Endothelial cell of umbilical vein (primary cell): ENCODE measurements at regions not wholly inside any gene's neighbourhood (a gene's known extent, or its start where the extent isn't known, plus 50 kb on each side); places are given as distances from the start of the nearest gene placed in this dataset.

Source experiments
- BruUV-seq: library from RNA; stranded (reverse); fragments of 400-500 nt; replicated peaks from 2 replicates; lab custom pipeline; 2021; lab: Mats Ljungman, UMichigan
- CTCF ChIA-PET: fragments of 300-600, 350-600 bp; sonication (Branson Sonifier 250); formaldehyde crosslinking; loops from one replicate; lab custom pipeline; 2021; ENCODE audit warnings: antibody characterized with exemption, inconsistent platforms; lab: Charles Lee
- POLR2A ChIA-PET: fragments of 300-600, 350-600 bp; sonication (Branson Sonifier 250); formaldehyde crosslinking; loops from one replicate; lab custom pipeline; 2021; ENCODE audit warnings: antibody characterized with exemption, inconsistent platforms; lab: Charles Lee
- DNase-seq: peaks from one replicate; pipeline ENCODE4 v3.0.0-alpha.2; 2011; ENCODE audit warnings: low read depth, low spot score
- FAIRE-seq: peaks from 2 replicates; lab custom pipeline; 2011; peaks lifted over from hg19 to GRCh38; lab: Jason Lieb, UNC
- H2AFZ ChIP-seq: 2 replicates; pipeline ENCODE4 v1.6.0; 2012; ENCODE audit warnings: low read depth, low read length, control low read depth, inconsistent platforms
- H3K27ac ChIP-seq: 2 replicates; pipeline ENCODE4 v1.5.1; 2011; ENCODE audit warnings: low read depth, mild to moderate bottlenecking, control low read depth, low read length, moderate library complexity; ENCODE audit not compliant: insufficient read depth
- H3K27me3 ChIP-seq, 2 experiments: 2 replicates each; pipeline versions ENCODE4 v1.6.0 to v1.6.1; 2011; ENCODE audit warnings: low read length in 2 of 2, mixed read lengths in 1 of 2; ENCODE audit not compliant: control insufficient read depth in 2 of 2, insufficient read depth in 2 of 2
- H3K36me3 ChIP-seq, 2 experiments: 2 replicates in 1 of 2; 3 replicates in 1 of 2; pipeline ENCODE4 v1.5.1; 2011; ENCODE audit warnings: low read length in 2 of 2, mild to moderate bottlenecking in 1 of 2, moderate library complexity in 1 of 2; ENCODE audit not compliant: control insufficient read depth in 2 of 2, insufficient read depth in 2 of 2; ENCODE audit errors: extremely low read depth in 1 of 2
- H3K4me1 ChIP-seq: 3 replicates; pipeline ENCODE4 v1.5.1; 2011; ENCODE audit warnings: mild to moderate bottlenecking, low read length; ENCODE audit not compliant: control insufficient read depth, insufficient read depth; ENCODE audit errors: extremely low read depth
- H3K4me2 ChIP-seq: 2 replicates; pipeline ENCODE4 v1.6.1; 2011; ENCODE audit warnings: low read length, control low read depth, mixed read lengths; ENCODE audit not compliant: insufficient read depth
- H3K4me3 ChIP-seq, 3 experiments: fragments of 200-600 bp in 1 of 3; sonication (generic), shearing (Covaris generic) in 1 of 3; replicated peaks in 1 of 3; 2 replicates each; pipeline ENCODE4 v1.5.1; 2011 to 2016; ENCODE audit warnings: control low read depth in 3 of 3, low read length in 3 of 3, mild to moderate bottlenecking in 2 of 3, inconsistent platforms in 1 of 3, low read depth in 1 of 3, moderate library complexity in 1 of 3; ENCODE audit not compliant: insufficient read depth in 1 of 3
- H3K79me2 ChIP-seq: 2 replicates; pipeline ENCODE4 v1.6.0; 2012; ENCODE audit warnings: low read length, inconsistent platforms; ENCODE audit not compliant: control insufficient read depth, insufficient read depth
- H3K9ac ChIP-seq: replicated peaks from 2 replicates; pipeline ENCODE3; 2011; ENCODE audit warnings: low read length, control low read depth; ENCODE audit not compliant: insufficient read depth; ENCODE audit errors: extremely low read depth
- H3K9me1 ChIP-seq: replicated peaks from 3 replicates; pipeline ENCODE4 v1.6.0; 2011; ENCODE audit warnings: mild to moderate bottlenecking, low read length; ENCODE audit not compliant: control insufficient read depth, insufficient read depth; ENCODE audit errors: extremely low read depth
- H3K9me3 ChIP-seq: replicated peaks from 2 replicates; pipeline ENCODE4 v1.5.1; 2012; ENCODE audit warnings: low read length, inconsistent platforms; ENCODE audit not compliant: control insufficient read depth, insufficient read depth
- H4K20me1 ChIP-seq: replicated peaks from 2 replicates; pipeline ENCODE3; 2011; ENCODE audit warnings: mild to moderate bottlenecking, low read length; ENCODE audit not compliant: control insufficient read depth, insufficient read depth; ENCODE audit errors: extremely low read depth
- EZH2 ChIP-seq: IDR thresholded peaks from 2 replicates; pipeline ENCODE4 v1.6.1; 2012; ENCODE audit warnings: borderline replicate concordance, low read depth, mild to moderate bottlenecking, moderate library complexity, low read length, inconsistent platforms; ENCODE audit not compliant: severe bottlenecking
- FOS ChIP-seq: IDR thresholded peaks from 2 replicates; pipeline ENCODE4 v1.6.1; 2011; ENCODE audit warnings: mild to moderate bottlenecking, low read length, moderate library complexity, borderline replicate concordance; ENCODE audit not compliant: insufficient read depth
- GATA2 ChIP-seq: IDR thresholded peaks from 2 replicates; pipeline ENCODE4 v1.7.0; 2011; ENCODE audit warnings: low read depth, mild to moderate bottlenecking, moderate library complexity, mixed read lengths, low read length; ENCODE audit not compliant: insufficient read length, insufficient read depth
- JUN ChIP-seq: IDR thresholded peaks from 2 replicates; pipeline ENCODE4 v1.6.1; 2011; ENCODE audit warnings: borderline replicate concordance, low read depth; ENCODE audit not compliant: insufficient read length, insufficient read depth
- MAX ChIP-seq: IDR thresholded peaks from 2 replicates; pipeline ENCODE4 v1.6.1; 2011; ENCODE audit not compliant: insufficient read depth, insufficient read length
- MYC ChIP-seq: IDR thresholded peaks from one replicate; pipeline ENCODE4 v1.6.1; 2011; ENCODE audit warnings: mild to moderate bottlenecking, low read depth, low read length
- POLR2A ChIP-seq: IDR thresholded peaks from 2 replicates; pipeline ENCODE4 v1.6.1; 2012; ENCODE audit warnings: low read depth, mild to moderate bottlenecking, control low read depth, low read length
- POLR2AphosphoS5 ChIP-seq: IDR thresholded peaks from 2 replicates; pipeline ENCODE4 v1.6.1; 2012; ENCODE audit warnings: low read depth, mild to moderate bottlenecking, control low read depth, low read length, moderate library complexity; ENCODE audit not compliant: insufficient read depth
- dilution Hi-C: fragments of 300-500 bp; cut with MboI; formaldehyde crosslinking; loops from one replicate; pipeline ENCODE4 v1.15.0; 2019; ENCODE audit warnings: low sequenced_read_pairs; ENCODE audit not compliant: extremely low pct_ligation_motif_present
- intact Hi-C: fragments of 100-400 bp; cut with micrococcal nuclease; formaldehyde crosslinking; loops from one replicate; pipeline ENCODE4 v1.10.0; 2022
- TF ChIP-seq, protein P1 (sequence below), 2 donors: IDR thresholded peaks; 1 replicate in 1 of 2; 2 replicates in 1 of 2; pipeline ENCODE4 v1.5.1; 2011; ENCODE audit warnings: low read length in 2 of 2, mild to moderate bottlenecking in 2 of 2, moderate library complexity in 2 of 2, control low read depth in 1 of 2, inconsistent platforms in 1 of 2, low read depth in 1 of 2; ENCODE audit not compliant: insufficient read depth in 1 of 2; ENCODE audit errors: extremely low read depth in 1 of 2

- dilution Hi-C loops = no loop called here
- Histone ChIP-seq H3K9me3 (no peaks in the 10 kb centered on the region), H4K20me1 (no peaks in the 10 kb centered on the region), H2AFZ (no peak overlapping the region), H3K4me1 (no peaks in the 10 kb centered on the region), H3K9ac (no peak overlapping the region), H3K27ac (no peak overlapping the region), H3K27me3 (peaks cover under 1 to 7% of the 10 kb centered on the region in 2 experiments), H3K4me2 (no peak overlapping the region), H3K79me2 (no peaks in the 10 kb centered on the region), H3K4me3 (no peak overlapping the region), H3K36me3 (no peaks in the 10 kb centered on the region), H3K9me1 (no peaks in the 10 kb centered on the region)
- intact Hi-C loops = no loop called here
- no peak for FAIRE-seq
- ChIA-PET CTCF (interaction anchor here (6.0 kb wide), 1 partner anchor 8 kb away, joined by 39 read pairs; no protein-coding TSS in a partner anchor), POLR2A (no interaction called here)
- TF ChIP-seq, protein P1, sequence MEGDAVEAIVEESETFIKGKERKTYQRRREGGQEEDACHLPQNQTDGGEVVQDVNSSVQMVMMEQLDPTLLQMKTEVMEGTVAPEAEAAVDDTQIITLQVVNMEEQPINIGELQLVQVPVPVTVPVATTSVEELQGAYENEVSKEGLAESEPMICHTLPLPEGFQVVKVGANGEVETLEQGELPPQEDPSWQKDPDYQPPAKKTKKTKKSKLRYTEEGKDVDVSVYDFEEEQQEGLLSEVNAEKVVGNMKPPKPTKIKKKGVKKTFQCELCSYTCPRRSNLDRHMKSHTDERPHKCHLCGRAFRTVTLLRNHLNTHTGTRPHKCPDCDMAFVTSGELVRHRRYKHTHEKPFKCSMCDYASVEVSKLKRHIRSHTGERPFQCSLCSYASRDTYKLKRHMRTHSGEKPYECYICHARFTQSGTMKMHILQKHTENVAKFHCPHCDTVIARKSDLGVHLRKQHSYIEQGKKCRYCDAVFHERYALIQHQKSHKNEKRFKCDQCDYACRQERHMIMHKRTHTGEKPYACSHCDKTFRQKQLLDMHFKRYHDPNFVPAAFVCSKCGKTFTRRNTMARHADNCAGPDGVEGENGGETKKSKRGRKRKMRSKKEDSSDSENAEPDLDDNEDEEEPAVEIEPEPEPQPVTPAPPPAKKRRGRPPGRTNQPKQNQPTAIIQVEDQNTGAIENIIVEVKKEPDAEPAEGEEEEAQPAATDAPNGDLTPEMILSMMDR (IDR thresholded peaks at IDR 0.05; ENCODE audit: extremely low read depth in 1 of 2, insufficient read depth in 1 of 2, low read depth in 1 of 2, low read length in 2 of 2) = no peak
- TF ChIP-seq POLR2A (no peak), MAX (no peak), MYC (no peak), POLR2AphosphoS5 (no peak), GATA2 (no peak), FOS (no peak), EZH2 (no peak), JUN (no peak)
- DNase-seq = no peak
- BruUV-seq = no TSS peak
Measured at GRCh38 chr4:146087856-146088255, 87.7 kb upstream of the LSM6 start.
